Activated CD8-positive, alpha-beta T cell treated with anti-CD3 and anti-CD28 coated beads for 36 hours (primary cell): ENCODE measurements at regions not wholly inside any gene's neighbourhood (a gene's known extent, or its start where the extent isn't known, plus 50 kb on each side); places are given as distances from the start of the nearest gene placed in this dataset.

Experiments used
- ATAC-seq: fragments of 200-7000 bp; cut with Tn5 transposase; one replicate; pipeline ENCODE4 v1.10.0; 2021; ENCODE audit warnings: mild to moderate bottlenecking, moderate library complexity
- CTCF ChIA-PET: fragments of 350-600 bp; sonication (Branson Sonifier 250); formaldehyde crosslinking; loops from one replicate; lab custom pipeline; 2021; ENCODE audit warnings: antibody characterized with exemption; lab: Charles Lee
- POLR2A ChIA-PET: fragments of 350-600 bp; sonication (Branson Sonifier 250); formaldehyde crosslinking; loops from one replicate; lab custom pipeline; 2021; ENCODE audit warnings: antibody characterized with exemption; lab: Charles Lee
- DNase-seq: peaks from one replicate; pipeline ENCODE4 v3.0.0-alpha.2; 2020
- H3K27ac Mint-ChIP-seq: one replicate; pipeline ENCODE4 v1.8.0; 2021; ENCODE audit warnings: mild to moderate bottlenecking, mixed read lengths
- H3K27me3 Mint-ChIP-seq: one replicate; pipeline ENCODE4 v1.8.0; 2021; ENCODE audit warnings: mixed read lengths
- H3K36me3 Mint-ChIP-seq: one replicate; pipeline ENCODE4 v1.8.0; 2021; ENCODE audit warnings: low read depth, mixed read lengths
- H3K4me1 Mint-ChIP-seq: one replicate; pipeline ENCODE4 v1.8.0; 2021; ENCODE audit warnings: low read depth, mixed read lengths
- H3K4me3 Mint-ChIP-seq: one replicate; pipeline ENCODE4 v1.8.0; 2021; ENCODE audit warnings: mild to moderate bottlenecking, moderate library complexity, mixed read lengths
- H3K9me3 Mint-ChIP-seq: one replicate; pipeline ENCODE4 v1.8.0; 2021; ENCODE audit warnings: mixed read lengths
- CTCF ChIP-seq: fragments of 200-600 bp; IDR thresholded peaks from one replicate; pipeline ENCODE4 v1.8.0; 2022; ENCODE audit warnings: antibody characterized with exemption, mild to moderate bottlenecking
- intact Hi-C: fragments of 100-400 bp; cut with micrococcal nuclease; formaldehyde crosslinking; loops from one replicate; pipeline ENCODE4 v1.10.0; 2022

GRCh38 chr4:174423257-174423944 lies 98.9 kb downstream of the HPGD start:
- no peaks in the 10 kb centered on the region for H3K9me3 Mint-ChIP-seq
- peak overlapping the region; percentile 2 for H3K4me3 Mint-ChIP-seq
- H3K36me3 Mint-ChIP-seq, result no peaks in the 10 kb centered on the region
- ATAC-seq (peak; percentile 88), DNase-seq (peak; percentile 46)
- POLR2A ChIA-PET, result interaction anchor here (1.0 kb wide), 1 partner anchor 18 kb away, joined by 5 read pairs; no protein-coding TSS in a partner anchor
- peaks cover 24% of the 10 kb centered on the region for H3K4me1 Mint-ChIP-seq
- TF ChIP-seq CTCF, result no peak
- no peaks in the 10 kb centered on the region for H3K27me3 Mint-ChIP-seq
- CTCF ChIA-PET, result interaction anchor here (1.5 kb wide), 1 partner anchor 11 kb away, joined by 5 read pairs; no protein-coding TSS in a partner anchor
- intact Hi-C loops, result no loop called here
- H3K27ac Mint-ChIP-seq, result no peak overlapping the region

GRCh38 chr4:174422893-174423256 lies 99.4 kb downstream of the HPGD start:
- no peak for TF ChIP-seq CTCF
- no peak for DNase-seq
- no peak overlapping the region for H3K27ac Mint-ChIP-seq
- peaks cover 24% of the 10 kb centered on the region for H3K4me1 Mint-ChIP-seq
- H3K36me3 Mint-ChIP-seq, result no peaks in the 10 kb centered on the region
- ChIA-PET CTCF (interaction anchor here (1.1 to 1.5 kb wide), 2 partner anchors 12 to 23 kb away, joined by 3 to 5 read pairs; no protein-coding TSS in a partner anchor), POLR2A (interaction anchor here (1.0 kb wide), 1 partner anchor 17 kb away, joined by 5 read pairs; no protein-coding TSS in a partner anchor)
- no peak for ATAC-seq
- no peak overlapping the region for H3K4me3 Mint-ChIP-seq
- intact Hi-C loops, result no loop called here
- no peaks in the 10 kb centered on the region for H3K27me3 Mint-ChIP-seq
- no peaks in the 10 kb centered on the region for H3K9me3 Mint-ChIP-seq

GRCh38 chr4:174420316-174420715 lies 102.0 kb downstream of the HPGD start:
- intact Hi-C loops, result no loop called here
- Mint-ChIP-seq H3K27ac (peak overlapping the region; percentile 39), H3K36me3 (no peaks in the 10 kb centered on the region), H3K4me1 (peaks cover 24% of the 10 kb centered on the region), H3K4me3 (no peak overlapping the region), H3K27me3 (no peaks in the 10 kb centered on the region), H3K9me3 (no peaks in the 10 kb centered on the region)
- ATAC-seq, result no peak
- CTCF ChIA-PET, result no interaction called here
- TF ChIP-seq CTCF, result no peak
- POLR2A ChIA-PET, result no interaction called here
- DNase-seq, result no peak

- no peak for ATAC-seq
- POLR2A ChIA-PET, result no interaction called here
- no peaks in the 10 kb centered on the region for H3K27me3 Mint-ChIP-seq
Observed at GRCh38 chr4:174418640-174419212, 103.6 kb downstream of the HPGD start.

More at GRCh38 chr4:174418640-174419212, 103.6 kb downstream of the HPGD start:
- intact Hi-C loops, result no loop called here
- no peaks in the 10 kb centered on the region for H3K36me3 Mint-ChIP-seq
- no peak overlapping the region for H3K27ac Mint-ChIP-seq
- CTCF ChIA-PET, result no interaction called here
- no peak for DNase-seq
- no peak overlapping the region for H3K4me3 Mint-ChIP-seq
- TF ChIP-seq CTCF, result no peak
- H3K9me3 Mint-ChIP-seq, result no peaks in the 10 kb centered on the region
- peaks cover 24% of the 10 kb centered on the region for H3K4me1 Mint-ChIP-seq
